ENCODE measurements at regions not wholly inside any gene's neighbourhood (a gene's known extent, or its start where the extent isn't known, plus 50 kb on each side); places are given as distances from the start of the nearest gene placed in this dataset.

DNA sequence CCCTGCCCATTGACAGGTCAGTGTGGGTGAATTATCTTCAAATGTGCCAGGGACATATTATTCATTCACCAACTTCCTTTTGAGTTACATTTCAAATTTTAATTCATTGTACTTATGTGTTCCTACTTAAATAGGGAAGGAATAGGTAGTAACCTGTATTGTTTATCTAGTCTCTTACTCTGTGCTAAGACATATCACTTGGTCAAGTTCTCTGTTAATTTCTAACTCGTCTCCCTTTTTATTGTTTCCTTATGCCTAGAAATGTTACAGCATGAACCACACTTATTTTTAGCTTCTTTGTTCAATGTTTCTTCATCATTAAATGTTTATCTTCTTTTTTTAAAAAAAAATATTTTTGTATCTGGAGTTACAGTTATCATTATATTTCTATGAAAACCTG is 151.9 kb downstream of the HAUS1 start:
- Histone ChIP-seq H3K9ac (ENCODE audit: low read length) (no peak overlapping the region), H3K9me3 (ENCODE audit: insufficient read depth, low read length) (no peaks in the 10 kb centered on the region), H4K20me1 (ENCODE audit: insufficient read depth, low read length) (peaks cover 61% of the 10 kb centered on the region), H3K4me1 (ENCODE audit: low read length) (peaks cover 4% of the 10 kb centered on the region), H3K27me3 (ENCODE audit: low read depth, low read length) (no peaks in the 10 kb centered on the region), H3K27ac (ENCODE audit: low read length) (no peak overlapping the region), H3K36me3 (replicated peaks; ENCODE audit: low read depth, low read length) (peaks cover 49% of the 10 kb centered on the region), H3K4me2 (ENCODE audit: low read length) (no peak overlapping the region), H3K4me3 (ENCODE audit: low read length) (no peak overlapping the region), H3K79me2 (ENCODE audit: low read length) (peaks cover 90% of the 10 kb centered on the region), H2AFZ (ENCODE audit: low read depth, low read length) (no peak overlapping the region)
- no peak for TF ChIP-seq EZH2phosphoT487 (IDR thresholded peaks at IDR 0.05; ENCODE audit: low read depth)
- TF ChIP-seq, protein P1, sequence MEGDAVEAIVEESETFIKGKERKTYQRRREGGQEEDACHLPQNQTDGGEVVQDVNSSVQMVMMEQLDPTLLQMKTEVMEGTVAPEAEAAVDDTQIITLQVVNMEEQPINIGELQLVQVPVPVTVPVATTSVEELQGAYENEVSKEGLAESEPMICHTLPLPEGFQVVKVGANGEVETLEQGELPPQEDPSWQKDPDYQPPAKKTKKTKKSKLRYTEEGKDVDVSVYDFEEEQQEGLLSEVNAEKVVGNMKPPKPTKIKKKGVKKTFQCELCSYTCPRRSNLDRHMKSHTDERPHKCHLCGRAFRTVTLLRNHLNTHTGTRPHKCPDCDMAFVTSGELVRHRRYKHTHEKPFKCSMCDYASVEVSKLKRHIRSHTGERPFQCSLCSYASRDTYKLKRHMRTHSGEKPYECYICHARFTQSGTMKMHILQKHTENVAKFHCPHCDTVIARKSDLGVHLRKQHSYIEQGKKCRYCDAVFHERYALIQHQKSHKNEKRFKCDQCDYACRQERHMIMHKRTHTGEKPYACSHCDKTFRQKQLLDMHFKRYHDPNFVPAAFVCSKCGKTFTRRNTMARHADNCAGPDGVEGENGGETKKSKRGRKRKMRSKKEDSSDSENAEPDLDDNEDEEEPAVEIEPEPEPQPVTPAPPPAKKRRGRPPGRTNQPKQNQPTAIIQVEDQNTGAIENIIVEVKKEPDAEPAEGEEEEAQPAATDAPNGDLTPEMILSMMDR (IDR thresholded peaks at IDR 0.05; ENCODE audit: low read depth, low read length), result no peak

DNA sequence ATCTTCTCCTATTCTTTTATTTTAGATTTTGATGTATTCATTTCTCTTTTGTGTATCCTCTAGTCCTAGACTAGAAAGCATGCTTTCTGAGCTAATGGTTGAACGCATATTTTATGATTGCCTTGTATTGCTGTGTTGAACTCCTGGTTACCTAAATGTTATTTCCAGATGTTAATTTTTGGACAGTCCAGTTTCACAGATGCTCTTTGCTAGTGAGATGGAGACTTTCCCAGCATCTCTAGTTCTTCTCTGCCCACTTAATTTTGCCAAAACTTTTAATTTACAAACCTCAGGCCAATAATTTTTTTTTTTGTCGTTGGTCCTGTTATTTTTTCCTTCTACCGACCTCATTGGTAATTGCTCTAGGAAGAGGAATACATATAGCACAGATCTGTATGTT is 153.2 kb downstream of the HAUS1 start:
- Histone ChIP-seq H3K9ac (ENCODE audit: low read length) (no peak overlapping the region), H3K79me2 (ENCODE audit: low read length) (peaks cover 89% of the 10 kb centered on the region), H3K9me3 (ENCODE audit: insufficient read depth, low read length) (no peaks in the 10 kb centered on the region), H3K27ac (ENCODE audit: low read length) (no peak overlapping the region), H4K20me1 (ENCODE audit: insufficient read depth, low read length) (peaks cover 68% of the 10 kb centered on the region), H3K4me1 (ENCODE audit: low read length) (no peaks in the 10 kb centered on the region), H2AFZ (ENCODE audit: low read depth, low read length) (no peak overlapping the region), H3K27me3 (ENCODE audit: low read depth, low read length) (no peaks in the 10 kb centered on the region), H3K36me3 (replicated peaks; ENCODE audit: low read depth, low read length) (peaks cover 51% of the 10 kb centered on the region), H3K4me3 (ENCODE audit: low read length) (no peak overlapping the region), H3K4me2 (ENCODE audit: low read length) (no peak overlapping the region)
- TF ChIP-seq, protein P1 (IDR thresholded peaks at IDR 0.05; ENCODE audit: low read depth, low read length), result no peak
- TF ChIP-seq EZH2phosphoT487 (IDR thresholded peaks at IDR 0.05; ENCODE audit: low read depth), result no peak

DNA sequence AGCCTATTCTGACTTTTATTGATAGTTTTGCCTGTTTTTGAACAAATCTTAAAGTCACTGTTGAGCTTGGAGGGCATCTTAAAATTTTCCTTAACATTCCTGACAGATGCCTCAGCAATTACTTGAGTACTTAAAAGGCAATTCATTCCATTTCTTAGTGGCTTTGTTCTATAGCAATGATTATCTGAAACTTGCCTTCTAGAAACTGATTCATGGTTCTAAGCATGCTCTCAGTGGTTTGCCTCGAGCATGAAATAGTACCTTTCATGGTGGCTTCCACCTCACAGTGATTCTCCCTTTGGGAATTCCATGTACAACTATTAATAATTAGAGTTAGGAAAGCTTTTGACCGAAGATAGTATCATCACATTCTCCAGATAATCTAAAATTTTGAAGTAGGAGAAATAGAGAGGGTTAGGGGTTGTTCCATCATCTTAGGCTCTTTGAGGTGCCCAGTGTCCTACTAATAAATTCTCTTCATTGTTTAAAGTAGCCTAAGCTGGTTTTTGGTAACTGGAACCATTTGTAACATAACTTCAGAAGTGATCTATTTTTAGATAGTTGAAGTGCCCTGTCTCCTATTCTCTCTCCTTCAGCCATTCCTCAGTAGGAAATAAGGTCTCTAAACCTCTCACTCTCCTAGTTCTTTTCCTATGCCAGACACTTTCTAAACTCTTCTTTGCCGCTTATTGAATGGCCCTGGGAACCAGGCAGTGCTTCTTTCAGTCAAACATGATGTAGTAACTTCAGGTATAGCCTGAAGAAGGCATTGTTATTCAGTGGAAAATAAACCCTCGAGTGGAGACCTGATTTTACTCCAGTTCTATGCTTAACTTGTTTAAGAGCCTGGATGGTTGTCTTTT is 156.1 kb downstream of the HAUS1 start:
- Histone ChIP-seq H3K9me3 (ENCODE audit: insufficient read depth, low read length) (no peaks in the 10 kb centered on the region), H3K36me3 (replicated peaks; ENCODE audit: low read depth, low read length) (peaks cover 54% of the 10 kb centered on the region), H3K4me2 (ENCODE audit: low read length) (no peak overlapping the region), H4K20me1 (ENCODE audit: insufficient read depth, low read length) (peaks cover 71% of the 10 kb centered on the region), H3K27me3 (ENCODE audit: low read depth, low read length) (no peaks in the 10 kb centered on the region), H3K27ac (ENCODE audit: low read length) (no peak overlapping the region), H3K9ac (ENCODE audit: low read length) (no peak overlapping the region), H3K4me3 (ENCODE audit: low read length) (no peak overlapping the region), H2AFZ (ENCODE audit: low read depth, low read length) (no peak overlapping the region), H3K79me2 (ENCODE audit: low read length) (peaks cover 77% of the 10 kb centered on the region), H3K4me1 (ENCODE audit: low read length) (peaks cover 13% of the 10 kb centered on the region)
- TF ChIP-seq, protein P1 (IDR thresholded peaks at IDR 0.05; ENCODE audit: low read depth, low read length), result no peak
- TF ChIP-seq EZH2phosphoT487 (IDR thresholded peaks at IDR 0.05; ENCODE audit: low read depth), result no peak

DNA sequence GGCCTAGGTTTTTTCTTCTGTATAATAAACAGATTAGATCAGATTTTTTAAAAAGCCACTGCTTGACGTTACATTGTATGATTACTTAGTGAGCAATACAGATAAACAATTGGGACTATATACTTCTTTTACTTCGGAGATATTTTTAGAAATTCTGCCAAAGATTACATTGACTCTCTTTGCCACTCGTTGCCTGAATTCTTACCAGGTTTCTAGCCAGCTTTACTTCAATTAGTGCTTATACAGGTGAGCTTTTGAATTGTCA is 156.6 kb downstream of the HAUS1 start:
- Histone ChIP-seq H3K9me3 (ENCODE audit: insufficient read depth, low read length) (no peaks in the 10 kb centered on the region), H3K9ac (ENCODE audit: low read length) (no peak overlapping the region), H4K20me1 (ENCODE audit: insufficient read depth, low read length) (peaks cover 74% of the 10 kb centered on the region), H3K27me3 (ENCODE audit: low read depth, low read length) (no peaks in the 10 kb centered on the region), H3K79me2 (ENCODE audit: low read length) (peaks cover 73% of the 10 kb centered on the region), H3K4me3 (ENCODE audit: low read length) (no peak overlapping the region), H2AFZ (ENCODE audit: low read depth, low read length) (no peak overlapping the region), H3K27ac (ENCODE audit: low read length) (no peak overlapping the region), H3K4me1 (ENCODE audit: low read length) (peaks cover 18% of the 10 kb centered on the region), H3K36me3 (replicated peaks; ENCODE audit: low read depth, low read length) (peaks cover 58% of the 10 kb centered on the region), H3K4me2 (ENCODE audit: low read length) (no peak overlapping the region)
- TF ChIP-seq, protein P1 (IDR thresholded peaks at IDR 0.05; ENCODE audit: low read depth, low read length), result no peak
- no peak for TF ChIP-seq EZH2phosphoT487 (IDR thresholded peaks at IDR 0.05; ENCODE audit: low read depth)

Data from OCI-LY3 (cell line).